NCI-H748 (cell line): ENCODE measurements at regions not wholly inside any gene's neighbourhood (a gene's known extent, or its start where the extent isn't known, plus 50 kb on each side); places are given as distances from the start of the nearest gene placed in this dataset.
A peak's percentile ranks its signal among the peaks of the same experiment; 100 is the strongest.

Source experiments
- DNase-seq: peaks from one replicate; lab custom pipeline; 2025; ENCODE audit not compliant: unreplicated experiment; lab: John Stamatoyannopoulos, UW

- DNase-seq, result no peak
Observed at GRCh38 chr16:77590707-77591106, 131.6 kb upstream of the NUDT7 start.

- DNase-seq, result no peak
Observed at GRCh38 chr16:77591347-77591746, 131.0 kb upstream of the NUDT7 start.

- no peak for DNase-seq
Observed at GRCh38 chr16:77592021-77592420, 130.3 kb upstream of the NUDT7 start.

GRCh38 chr16:77594057-77594456 lies 128.3 kb upstream of the NUDT7 start:
- no peak for DNase-seq

- DNase-seq, result peak; percentile 65
Observed at GRCh38 chr16:77594799-77595596, 127.3 kb upstream of the NUDT7 start.

- DNase-seq, result no peak
Observed at GRCh38 chr16:77596261-77596660, 126.1 kb upstream of the NUDT7 start.

GRCh38 chr16:77599793-77600415 lies 122.4 kb upstream of the NUDT7 start:
- DNase-seq, result peak; percentile 47

- DNase-seq, result no peak
Observed at GRCh38 chr16:77600555-77600954, 121.8 kb upstream of the NUDT7 start.

GRCh38 chr16:77603656-77604055 lies 118.7 kb upstream of the NUDT7 start:
- no peak for DNase-seq

GRCh38 chr16:77610496-77610895 lies 111.8 kb upstream of the NUDT7 start:
- DNase-seq, result no peak

GRCh38 chr16:77611386-77611785 lies 110.9 kb upstream of the NUDT7 start:
- no peak for DNase-seq

- DNase-seq, result no peak
Observed at GRCh38 chr16:77612596-77612995, 109.7 kb upstream of the NUDT7 start.

- no peak for DNase-seq
Observed at GRCh38 chr16:77613095-77613494, 109.2 kb upstream of the NUDT7 start.

- DNase-seq, result no peak
Observed at GRCh38 chr16:77617553-77617952, 104.8 kb upstream of the NUDT7 start.

- DNase-seq, result no peak
Observed at GRCh38 chr16:77617996-77618395, 104.3 kb upstream of the NUDT7 start.

GRCh38 chr16:77618951-77619350 lies 103.4 kb upstream of the NUDT7 start:
- DNase-seq, result no peak

GRCh38 chr16:77624085-77624484 lies 98.2 kb upstream of the NUDT7 start:
- no peak for DNase-seq

- DNase-seq, result no peak
Observed at GRCh38 chr16:77636615-77637014, 85.7 kb upstream of the NUDT7 start.

- no peak for DNase-seq
Observed at GRCh38 chr16:77637940-77638339, 84.4 kb upstream of the NUDT7 start.

- DNase-seq, result no peak
Observed at GRCh38 chr16:77643176-77643575, 79.1 kb upstream of the NUDT7 start.

GRCh38 chr16:77645764-77646163 lies 76.5 kb upstream of the NUDT7 start:
- DNase-seq, result no peak

- no peak for DNase-seq
Observed at GRCh38 chr16:77647726-77648125, 74.6 kb upstream of the NUDT7 start.

GRCh38 chr16:77650761-77651160 lies 71.6 kb upstream of the NUDT7 start:
- no peak for DNase-seq
